Mucosa of gallbladder (tissue), 1 donor: ENCODE measurements at regions not wholly inside any gene's neighbourhood (a gene's known extent, or its start where the extent isn't known, plus 50 kb on each side); places are given as distances from the start of the nearest gene placed in this dataset.

ENCODE experiments used
- DNase-seq: peaks from one replicate; pipeline ENCODE4 v3.0.0-alpha.2; 2020; ENCODE audit warnings: low spot score
- donor health status: DM: no; HTN: no; CAD: no.

DNA sequence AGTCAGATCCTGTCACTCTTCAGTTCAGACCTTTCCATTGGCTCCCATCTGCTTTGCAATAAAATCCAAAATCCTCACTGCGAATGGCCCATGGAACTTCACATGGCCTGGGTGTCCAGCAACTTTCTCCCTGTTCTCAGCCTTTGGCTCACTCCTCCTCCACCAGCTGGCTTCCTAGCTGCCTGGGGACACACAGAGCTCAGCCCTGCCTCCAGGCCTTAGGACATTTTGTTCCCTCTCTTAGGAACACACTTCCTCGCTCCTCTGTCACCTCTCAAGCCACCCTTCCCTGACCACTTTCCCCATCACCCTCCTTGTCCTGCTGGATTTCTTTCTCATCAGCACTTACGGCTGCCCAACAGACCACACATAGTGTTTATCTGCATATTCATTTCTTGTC is 419.6 kb downstream of the MED13L start:
- no peak for DNase-seq

GRCh38 chr12:115857160-115857920 is 420.2 kb downstream of the MED13L start:
- no peak for DNase-seq

- DNase-seq, result no peak
These were observed 425.4 kb downstream of the MED13L start for GRCh38 chr12:115852054-115852453.

GRCh38 chr12:115850957-115851356 is 426.5 kb downstream of the MED13L start:
- no peak for DNase-seq

DNA sequence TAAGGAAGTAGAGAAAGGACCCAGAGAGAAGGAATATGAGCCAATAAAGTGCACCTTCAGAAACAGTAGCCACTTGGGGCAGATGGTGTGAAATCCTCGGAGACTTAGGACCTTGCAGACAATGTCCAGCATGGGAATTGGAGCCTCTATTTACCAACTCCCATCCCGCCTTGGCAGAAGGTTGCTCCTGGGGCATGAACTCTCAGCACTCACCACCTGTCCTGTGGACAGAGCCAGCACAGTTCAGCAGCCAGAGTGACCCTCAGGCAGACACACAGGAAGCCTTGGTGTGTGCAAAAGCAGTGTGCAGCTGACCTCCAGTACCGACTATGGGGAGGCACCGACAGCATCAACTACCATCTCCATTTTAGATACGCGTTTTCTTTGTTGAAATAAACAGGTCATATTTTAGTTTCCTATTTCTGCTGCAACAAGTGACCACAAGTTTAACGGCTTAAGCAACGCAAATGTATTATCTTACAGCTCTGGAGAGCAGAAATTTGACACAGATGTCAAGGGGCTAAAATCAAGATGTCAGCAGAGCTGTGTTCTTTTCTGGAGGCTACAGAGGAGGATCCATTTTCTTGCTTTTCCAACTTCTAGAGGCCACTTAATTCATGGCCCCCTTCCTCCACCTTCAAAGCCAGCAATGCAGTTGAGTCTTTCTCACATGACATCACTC is 428.1 kb downstream of the MED13L start:
- no peak for DNase-seq

- no peak for DNase-seq
These were observed 430.1 kb downstream of the MED13L start for GRCh38 chr12:115847398-115847797.

- DNase-seq, result no peak
These were observed 431.0 kb downstream of the MED13L start for GRCh38 chr12:115846516-115846915.

- DNase-seq, result no peak
These were observed 437.3 kb downstream of the MED13L start for GRCh38 chr12:115840159-115840558.

DNA sequence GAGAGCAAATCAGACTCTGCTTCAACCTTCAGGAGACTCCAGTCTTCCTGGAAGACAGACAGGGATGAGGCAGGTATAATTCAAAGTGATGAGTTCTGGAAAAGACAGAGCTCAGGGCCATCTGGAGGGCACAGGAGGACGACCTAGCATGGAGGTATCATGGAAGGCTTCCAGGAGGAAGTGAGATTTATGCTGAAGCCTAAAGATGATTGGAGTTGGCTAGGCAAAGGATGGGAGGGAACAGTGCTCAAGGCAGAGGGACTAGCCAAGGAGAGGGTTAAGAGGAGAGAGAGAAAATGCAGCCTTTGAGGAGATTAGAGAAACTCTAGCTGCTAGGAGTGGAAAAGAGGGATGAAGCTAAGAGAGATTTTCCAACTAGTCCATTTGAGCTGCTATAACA is 438.5 kb downstream of the MED13L start:
- no peak for DNase-seq

GRCh38 chr12:115837220-115837619 is 440.3 kb downstream of the MED13L start:
- DNase-seq, result no peak

DNA sequence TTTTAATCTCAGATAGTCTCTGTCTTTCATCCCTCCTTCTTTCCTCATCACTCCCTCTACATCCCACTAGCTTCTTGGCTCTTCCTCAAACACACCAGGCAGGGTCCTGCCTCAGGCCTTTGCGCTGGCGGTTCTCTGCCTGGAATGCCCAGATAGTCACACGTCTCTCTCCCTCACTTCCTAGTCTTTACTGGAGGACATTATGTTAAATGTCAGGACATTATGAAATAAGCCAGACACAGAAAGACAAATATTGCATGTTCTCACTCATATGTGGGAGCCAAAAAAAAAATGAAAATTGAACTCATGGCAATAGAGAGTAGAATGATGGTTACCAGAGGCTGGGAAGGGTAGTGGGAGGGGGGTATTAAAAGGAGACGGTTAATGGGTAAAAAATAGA is 442.0 kb downstream of the MED13L start:
- no peak for DNase-seq

DNA sequence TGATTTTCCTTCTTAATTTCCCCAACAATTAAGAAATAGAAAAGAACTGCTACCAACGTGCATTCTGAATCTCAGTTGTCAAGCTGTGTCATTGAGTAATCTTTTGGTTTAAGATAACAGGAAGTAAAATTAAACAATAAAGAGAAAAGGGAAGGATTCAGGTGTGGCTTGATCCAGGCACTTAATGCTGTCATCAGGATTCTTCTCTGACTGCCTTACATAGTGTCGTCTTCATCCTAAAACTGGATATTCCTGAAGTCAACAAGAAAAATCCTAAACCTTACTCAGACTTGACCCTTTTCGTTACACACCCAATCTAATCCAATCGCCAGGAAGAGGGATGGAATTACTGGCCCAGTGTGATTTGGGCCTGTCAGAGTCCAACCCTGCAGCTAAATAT is 443.8 kb downstream of the MED13L start:
- DNase-seq, result no peak

DNA sequence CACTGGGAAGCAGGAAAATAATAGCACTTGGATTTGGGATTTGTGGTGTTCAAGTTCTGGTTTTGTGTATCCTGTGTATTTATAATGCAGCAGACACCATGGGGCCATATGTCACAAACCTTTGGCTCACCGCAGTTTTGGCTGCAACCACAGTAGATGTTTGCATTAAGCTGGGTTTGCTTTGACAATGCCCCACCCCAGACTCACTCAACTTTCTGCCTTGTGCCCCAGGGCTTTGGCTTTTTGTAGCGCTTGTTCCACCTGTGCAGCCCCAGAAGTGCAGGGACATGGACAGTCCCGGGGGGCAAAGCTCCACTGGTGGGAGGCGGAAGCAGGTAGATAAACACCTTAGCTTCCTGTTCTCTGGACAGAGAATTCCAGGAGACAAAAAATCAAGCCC is 446.9 kb downstream of the MED13L start:
- no peak for DNase-seq

GRCh38 chr12:115830070-115830469 is 447.4 kb downstream of the MED13L start:
- DNase-seq, result no peak

DNA sequence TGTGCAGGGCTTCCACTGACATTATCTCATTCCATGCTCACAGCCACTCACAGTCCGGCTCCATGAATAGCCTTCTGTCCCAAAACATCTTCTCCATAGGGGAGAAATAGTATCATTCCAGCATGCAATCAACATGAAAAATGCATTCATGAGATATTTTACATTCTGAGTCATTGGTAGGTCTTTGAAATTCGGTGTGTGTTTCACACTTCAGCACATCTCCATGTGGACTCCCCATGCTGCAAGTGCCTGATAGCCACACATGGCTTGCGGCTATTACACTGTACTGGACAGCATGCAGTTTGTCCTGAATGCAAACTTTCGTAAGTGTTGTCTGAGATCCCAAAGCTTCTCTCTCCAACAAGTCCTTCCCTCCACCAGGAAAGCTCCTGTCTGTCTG is 449.3 kb downstream of the MED13L start:
- DNase-seq, result no peak

DNA sequence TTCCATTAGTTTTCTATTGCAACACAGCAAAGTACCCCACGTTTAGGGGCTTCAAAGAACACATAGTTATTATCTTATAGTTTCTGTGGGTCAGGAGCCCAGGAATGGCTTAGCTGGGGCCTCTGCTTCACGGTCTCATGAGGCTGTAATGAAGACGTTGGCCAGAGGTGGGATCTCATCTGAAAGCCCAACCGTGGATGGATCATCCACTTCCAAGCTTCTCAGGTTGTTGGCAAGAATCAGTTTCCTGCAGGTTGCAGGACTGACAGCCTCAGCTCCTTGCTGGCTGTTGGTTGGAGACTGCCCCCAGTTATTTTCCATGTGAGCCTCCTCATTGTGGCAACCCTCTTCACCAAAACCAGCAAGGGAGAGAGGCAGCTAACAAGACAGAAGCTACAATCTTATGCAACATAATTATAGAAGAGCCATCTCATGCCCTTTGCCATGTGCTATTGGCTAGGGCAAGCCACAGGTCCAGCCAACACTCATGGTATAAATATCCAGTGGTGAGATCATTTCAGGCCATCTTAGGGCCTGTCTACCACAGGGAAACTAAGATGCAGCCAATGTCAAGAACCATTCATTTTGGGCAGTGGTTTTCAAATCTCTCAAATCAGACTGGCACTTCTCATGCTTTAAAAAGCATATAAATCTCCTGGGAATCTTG is 452.4 kb downstream of the MED13L start:
- no peak for DNase-seq

DNA sequence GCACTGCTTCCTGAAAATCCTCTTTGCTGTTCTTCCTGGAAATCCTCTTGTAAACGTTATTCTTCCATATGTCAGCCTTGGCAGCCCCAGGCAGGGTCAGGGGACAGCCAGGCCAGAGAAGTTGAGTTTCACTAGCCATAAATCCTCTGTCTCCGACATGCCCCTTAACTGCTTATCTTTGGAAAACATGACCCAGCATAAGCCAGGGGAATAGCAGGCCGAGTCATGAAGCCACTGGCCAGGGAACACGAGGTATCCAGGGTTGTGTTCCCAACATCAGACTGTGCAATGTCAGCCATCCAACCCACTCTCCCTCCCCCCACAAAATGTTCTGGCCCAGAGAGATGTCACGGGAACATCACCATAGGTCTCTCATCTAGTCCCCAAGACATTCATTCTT is 453.9 kb downstream of the MED13L start:
- DNase-seq, result no peak

GRCh38 chr12:115820656-115821055 is 456.8 kb downstream of the MED13L start:
- no peak for DNase-seq

- no peak for DNase-seq
These were observed 458.5 kb downstream of the MED13L start for GRCh38 chr12:115818973-115819372.

DNA sequence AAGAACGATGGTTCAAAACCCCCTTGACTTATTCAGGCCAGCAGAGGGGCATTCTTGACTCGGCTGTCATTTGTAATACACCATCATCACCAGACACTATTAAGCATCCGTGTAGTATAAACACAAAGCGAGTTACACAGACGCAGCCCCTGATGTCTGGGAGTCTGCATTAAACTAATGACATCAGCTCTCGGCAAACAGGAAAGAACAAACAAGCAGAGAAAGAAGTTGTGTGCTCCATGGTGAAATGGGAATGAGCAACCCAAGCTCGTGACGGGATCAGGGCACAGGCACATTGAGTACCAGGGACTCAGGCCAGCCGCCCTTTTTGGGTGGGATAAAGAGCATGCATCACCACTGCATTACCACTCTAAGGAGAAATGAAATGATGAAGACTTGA is 460.1 kb downstream of the MED13L start:
- no peak for DNase-seq

DNA sequence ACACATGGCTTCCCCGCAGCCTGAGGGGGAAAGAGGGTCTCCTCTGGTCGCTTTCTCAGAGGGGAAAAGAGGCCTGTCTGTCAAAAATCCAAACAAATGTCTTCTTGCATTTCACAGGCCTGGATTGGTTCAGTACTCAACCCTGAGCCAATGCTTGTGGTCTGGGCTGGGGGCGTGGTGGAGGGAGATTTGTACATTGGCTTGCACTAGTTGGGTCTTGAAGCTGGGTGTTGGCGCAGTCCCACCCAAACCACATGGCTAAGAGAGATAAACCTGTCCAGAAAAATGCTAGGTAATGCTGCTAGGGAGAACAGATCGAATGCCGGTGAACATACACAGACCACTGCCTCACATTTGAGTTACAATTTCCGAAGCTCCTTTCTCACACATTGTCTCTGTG is 461.6 kb downstream of the MED13L start:
- DNase-seq, result no peak

DNA sequence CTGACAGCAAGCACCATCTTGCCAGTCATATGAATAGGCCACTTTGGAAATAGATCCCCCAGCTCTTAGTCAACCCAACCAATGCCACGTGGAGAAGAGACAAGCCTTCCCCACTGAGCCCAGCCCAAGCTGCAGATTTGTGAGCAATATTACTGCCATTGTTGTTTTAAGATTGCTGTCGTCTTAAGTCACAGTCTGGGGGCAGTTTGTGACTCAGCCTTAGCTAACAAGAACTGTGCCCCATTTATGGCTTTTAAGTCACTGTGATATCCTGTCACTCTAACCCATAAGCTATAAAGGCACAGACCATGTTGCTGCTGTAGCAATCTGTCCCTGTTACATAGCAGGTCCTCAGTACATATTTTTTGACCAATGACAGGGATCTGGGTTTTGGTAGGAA is 464.2 kb downstream of the MED13L start:
- no peak for DNase-seq

DNA sequence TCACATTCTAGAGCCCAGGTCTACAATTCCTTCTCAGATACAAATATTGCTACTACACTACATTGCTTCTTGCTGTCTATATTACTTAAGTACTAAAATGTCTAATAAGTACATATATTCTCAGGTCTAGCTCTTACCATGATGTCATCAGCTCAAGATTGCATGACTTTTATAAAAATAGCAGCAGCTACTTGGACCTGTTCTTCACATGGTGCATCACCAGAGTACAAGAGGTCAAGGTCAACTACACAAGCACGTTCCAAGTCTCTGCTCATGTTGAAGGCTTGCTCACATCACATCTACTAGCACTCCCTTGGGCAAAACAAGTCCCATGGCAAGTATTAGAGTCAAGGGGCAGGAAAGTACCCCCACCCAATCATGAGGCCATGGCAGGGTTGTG is 465.6 kb downstream of the MED13L start:
- DNase-seq, result no peak
